ENCODE measurements at regions not wholly inside any gene's neighbourhood (a gene's known extent, or its start where the extent isn't known, plus 50 kb on each side); places are given as distances from the start of the nearest gene placed in this dataset.

GRCh38 chr16:11474617-11475291 lies 112.0 kb downstream of the LITAF start:
- no peak for DNase-seq

- no peak for DNase-seq
Observed at GRCh38 chr16:11475896-11476630, 110.7 kb downstream of the LITAF start.

- no peak for DNase-seq
Observed at GRCh38 chr16:11476676-11477075, 110.0 kb downstream of the LITAF start.

- no peak for DNase-seq
Observed at GRCh38 chr16:11478431-11479119, 108.1 kb downstream of the LITAF start.

- DNase-seq, result no peak
Observed at GRCh38 chr16:11479916-11480315, 106.8 kb downstream of the LITAF start.

- no peak for DNase-seq
Observed at GRCh38 chr16:11480634-11481033, 106.1 kb downstream of the LITAF start.

GRCh38 chr16:11481987-11482386 lies 104.7 kb downstream of the LITAF start:
- peak; percentile 40 for DNase-seq

GRCh38 chr16:11482946-11483748 lies 103.6 kb downstream of the LITAF start:
- no peak for DNase-seq

GRCh38 chr16:11484691-11485258 lies 101.9 kb downstream of the LITAF start:
- DNase-seq, result no peak

- no peak for DNase-seq
Observed at GRCh38 chr16:11485676-11486075, 101.0 kb downstream of the LITAF start.

- no peak for DNase-seq
Observed at GRCh38 chr16:11487289-11487688, 99.4 kb downstream of the LITAF start.

GRCh38 chr16:11488304-11488703 lies 98.4 kb downstream of the LITAF start:
- DNase-seq, result no peak

GRCh38 chr16:11491524-11491923 lies 95.2 kb downstream of the LITAF start:
- DNase-seq, result no peak

GRCh38 chr16:11492808-11493530 lies 93.8 kb downstream of the LITAF start:
- no peak for DNase-seq

GRCh38 chr16:11493531-11493929 lies 93.2 kb downstream of the LITAF start:
- no peak for DNase-seq

- no peak for DNase-seq
Observed at GRCh38 chr16:11494029-11494428, 92.7 kb downstream of the LITAF start.

- DNase-seq, result no peak
Observed at GRCh38 chr16:11494433-11494832, 92.3 kb downstream of the LITAF start.

GRCh38 chr16:11495066-11495407 lies 91.7 kb downstream of the LITAF start:
- no peak for DNase-seq

Measured in tongue (tissue), 1 donor.